Breast epithelium (tissue), 4 donors: ENCODE measurements at regions not wholly inside any gene's neighbourhood (a gene's known extent, or its start where the extent isn't known, plus 50 kb on each side); places are given as distances from the start of the nearest gene placed in this dataset.

Experiments used
- DNase-seq, 2 donors: peaks; one replicate each; pipeline ENCODE4 v3.0.0-alpha.2; 2019; ENCODE audit warnings: low spot score in 2 of 2
- H3K27ac ChIP-seq, 2 donors: fragments of 200-600 bp; sonication (generic) in 1 of 2; one replicate each; pipeline ENCODE4 v1.5.1; 2016 to 2019; ENCODE audit warnings: mild to moderate bottlenecking in 1 of 2
- H3K27me3 ChIP-seq, 2 donors: fragments of 200-600 bp; sonication (generic) in 1 of 2; one replicate each; pipeline versions ENCODE4 v1.5.1 to v1.6.0; 2017 to 2019; ENCODE audit warnings: control low read depth in 1 of 2, mild to moderate bottlenecking in 1 of 2
- H3K36me3 ChIP-seq: fragments of 200-600 bp; one replicate; pipeline ENCODE4 v1.5.1; 2019
- H3K4me1 ChIP-seq, 2 donors: fragments of 200-600 bp; sonication (generic); one replicate each; pipeline ENCODE4 v1.5.1; 2016 to 2019; ENCODE audit warnings: control low read depth in 1 of 2
- H3K4me3 ChIP-seq, 3 donors: fragments of 200-600 bp; sonication (generic); 1 replicate in 2 of 3; 2 replicates in 1 of 3; pipeline ENCODE4 v1.5.1; 2016 to 2019; ENCODE audit warnings: mild to moderate bottlenecking in 3 of 3, moderate library complexity in 2 of 3
- H3K9me3 ChIP-seq, 2 donors: fragments of 200-600 bp; sonication (generic) in 1 of 2; one replicate each; pipeline ENCODE4 v1.5.1; 2016 to 2019; ENCODE audit warnings: control low read depth in 1 of 2
- POLR2A ChIP-seq: fragments of 450-650 bp; IDR thresholded peaks from one replicate; pipeline ENCODE4 v1.6.1; 2016; ENCODE audit warnings: antibody characterized with exemption, mild to moderate bottlenecking, moderate library complexity
- POLR2AphosphoS5 ChIP-seq, 3 donors: sonication (generic); formaldehyde crosslinking; IDR thresholded peaks; one replicate each; pipeline ENCODE4 v1.6.1; 2017; ENCODE audit warnings: antibody characterized with exemption in 3 of 3
- intact Hi-C: fragments of 100-400 bp; cut with DNase I; formaldehyde crosslinking; loops from one replicate; pipeline ENCODE4 v1.15.1; 2023; ENCODE audit warnings: low total_unique reads
- TF ChIP-seq, protein P1 (sequence below), 3 donors: fragments of 450-650 bp; IDR thresholded peaks; one replicate each; pipeline ENCODE4 v1.5.1; 2016 to 2017; ENCODE audit warnings: antibody characterized with exemption in 3 of 3, mild to moderate bottlenecking in 3 of 3, moderate library complexity in 3 of 3

DNA sequence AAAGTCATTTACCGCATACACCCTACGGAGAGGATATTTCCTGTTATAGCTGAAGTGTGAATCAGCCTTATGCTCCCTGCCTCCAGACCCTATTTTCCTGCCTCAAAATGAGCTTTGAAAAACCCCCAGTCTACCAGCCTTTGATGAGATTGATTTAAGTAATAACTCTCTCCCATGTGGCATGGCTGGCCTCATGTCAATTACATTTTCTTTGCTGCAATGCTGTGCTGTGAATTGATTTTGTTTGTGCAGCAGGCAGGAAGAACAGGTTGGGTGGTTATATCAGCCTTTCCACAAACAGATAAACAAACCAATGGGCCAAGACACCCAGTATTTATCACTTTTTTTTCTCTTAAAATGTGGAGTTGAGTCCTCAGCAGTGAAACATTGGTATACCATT lies 1105.5 kb upstream of the TMEM132C start:
- Histone ChIP-seq H3K4me3 (no peak overlapping the region), H3K4me1 (no peaks in the 10 kb centered on the region), H3K27ac (no peak overlapping the region), H3K9me3 (no peaks in the 10 kb centered on the region), H3K36me3 (no peaks in the 10 kb centered on the region), H3K27me3 (no peaks in the 10 kb centered on the region)
- intact Hi-C loops = no loop called here
- TF ChIP-seq, protein P1, sequence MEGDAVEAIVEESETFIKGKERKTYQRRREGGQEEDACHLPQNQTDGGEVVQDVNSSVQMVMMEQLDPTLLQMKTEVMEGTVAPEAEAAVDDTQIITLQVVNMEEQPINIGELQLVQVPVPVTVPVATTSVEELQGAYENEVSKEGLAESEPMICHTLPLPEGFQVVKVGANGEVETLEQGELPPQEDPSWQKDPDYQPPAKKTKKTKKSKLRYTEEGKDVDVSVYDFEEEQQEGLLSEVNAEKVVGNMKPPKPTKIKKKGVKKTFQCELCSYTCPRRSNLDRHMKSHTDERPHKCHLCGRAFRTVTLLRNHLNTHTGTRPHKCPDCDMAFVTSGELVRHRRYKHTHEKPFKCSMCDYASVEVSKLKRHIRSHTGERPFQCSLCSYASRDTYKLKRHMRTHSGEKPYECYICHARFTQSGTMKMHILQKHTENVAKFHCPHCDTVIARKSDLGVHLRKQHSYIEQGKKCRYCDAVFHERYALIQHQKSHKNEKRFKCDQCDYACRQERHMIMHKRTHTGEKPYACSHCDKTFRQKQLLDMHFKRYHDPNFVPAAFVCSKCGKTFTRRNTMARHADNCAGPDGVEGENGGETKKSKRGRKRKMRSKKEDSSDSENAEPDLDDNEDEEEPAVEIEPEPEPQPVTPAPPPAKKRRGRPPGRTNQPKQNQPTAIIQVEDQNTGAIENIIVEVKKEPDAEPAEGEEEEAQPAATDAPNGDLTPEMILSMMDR (IDR thresholded peaks at IDR 0.05) = no peak
- no peak for TF ChIP-seq POLR2A
- TF ChIP-seq POLR2AphosphoS5 (IDR thresholded peaks at IDR 0.05) = no peak
- DNase-seq = no peak

DNA sequence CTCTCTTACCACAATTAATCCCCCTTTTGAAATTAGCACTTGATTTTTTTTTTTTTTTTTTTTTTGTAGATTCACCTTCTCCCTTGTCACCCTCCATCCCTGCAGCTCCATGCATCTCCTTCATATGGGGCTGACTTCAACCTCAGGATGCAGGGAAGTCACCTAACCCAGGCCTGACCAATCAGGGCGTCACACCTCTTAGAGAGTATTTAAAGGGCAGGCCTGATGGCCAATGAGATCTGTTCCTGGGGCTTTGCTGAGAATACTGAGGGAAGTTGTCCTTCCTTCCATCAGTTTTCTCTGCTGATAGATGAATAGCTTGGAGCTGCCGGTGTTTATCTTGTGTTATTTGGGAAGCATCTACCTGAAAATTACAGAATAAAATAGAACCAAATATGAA lies 1104.7 kb upstream of the TMEM132C start:
- no peak overlapping the region for H3K4me3 ChIP-seq
- no peaks in the 10 kb centered on the region for H3K4me1 ChIP-seq
- H3K27me3 ChIP-seq = no peaks in the 10 kb centered on the region
- intact Hi-C loops = no loop called here
- no peak for DNase-seq
- H3K36me3 ChIP-seq = no peaks in the 10 kb centered on the region
- no peaks in the 10 kb centered on the region for H3K9me3 ChIP-seq
- TF ChIP-seq, protein P1 (IDR thresholded peaks at IDR 0.05) = no peak
- no peak for TF ChIP-seq POLR2AphosphoS5 (IDR thresholded peaks at IDR 0.05)
- TF ChIP-seq POLR2A = no peak
- no peak overlapping the region for H3K27ac ChIP-seq

DNA sequence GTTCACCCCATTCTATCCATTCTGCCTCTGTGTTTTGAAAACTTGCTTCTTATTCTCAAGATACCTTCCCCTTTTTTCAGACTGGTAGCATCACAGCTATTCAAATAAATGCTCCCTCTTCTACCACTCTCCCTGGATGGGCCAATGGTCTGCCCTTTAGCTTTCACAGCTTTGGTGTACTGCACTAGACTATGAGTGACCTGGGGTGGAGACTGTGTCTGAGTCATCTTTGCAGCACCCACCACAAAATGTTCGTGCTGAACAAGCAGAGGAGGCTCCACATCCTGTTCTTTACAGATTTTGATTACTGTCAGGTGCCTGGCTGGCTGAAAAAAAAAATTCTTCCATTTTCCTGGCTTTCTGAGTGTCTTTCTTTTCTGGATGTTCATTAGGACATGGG lies 1104.1 kb upstream of the TMEM132C start:
- DNase-seq = no peak
- TF ChIP-seq POLR2AphosphoS5 (IDR thresholded peaks at IDR 0.05) = no peak
- TF ChIP-seq, protein P1 (IDR thresholded peaks at IDR 0.05) = no peak
- no peak for TF ChIP-seq POLR2A
- Histone ChIP-seq H3K36me3 (no peaks in the 10 kb centered on the region), H3K27ac (no peak overlapping the region), H3K27me3 (no peaks in the 10 kb centered on the region), H3K4me3 (no peak overlapping the region), H3K4me1 (no peaks in the 10 kb centered on the region), H3K9me3 (no peaks in the 10 kb centered on the region)
- intact Hi-C loops = no loop called here

DNA sequence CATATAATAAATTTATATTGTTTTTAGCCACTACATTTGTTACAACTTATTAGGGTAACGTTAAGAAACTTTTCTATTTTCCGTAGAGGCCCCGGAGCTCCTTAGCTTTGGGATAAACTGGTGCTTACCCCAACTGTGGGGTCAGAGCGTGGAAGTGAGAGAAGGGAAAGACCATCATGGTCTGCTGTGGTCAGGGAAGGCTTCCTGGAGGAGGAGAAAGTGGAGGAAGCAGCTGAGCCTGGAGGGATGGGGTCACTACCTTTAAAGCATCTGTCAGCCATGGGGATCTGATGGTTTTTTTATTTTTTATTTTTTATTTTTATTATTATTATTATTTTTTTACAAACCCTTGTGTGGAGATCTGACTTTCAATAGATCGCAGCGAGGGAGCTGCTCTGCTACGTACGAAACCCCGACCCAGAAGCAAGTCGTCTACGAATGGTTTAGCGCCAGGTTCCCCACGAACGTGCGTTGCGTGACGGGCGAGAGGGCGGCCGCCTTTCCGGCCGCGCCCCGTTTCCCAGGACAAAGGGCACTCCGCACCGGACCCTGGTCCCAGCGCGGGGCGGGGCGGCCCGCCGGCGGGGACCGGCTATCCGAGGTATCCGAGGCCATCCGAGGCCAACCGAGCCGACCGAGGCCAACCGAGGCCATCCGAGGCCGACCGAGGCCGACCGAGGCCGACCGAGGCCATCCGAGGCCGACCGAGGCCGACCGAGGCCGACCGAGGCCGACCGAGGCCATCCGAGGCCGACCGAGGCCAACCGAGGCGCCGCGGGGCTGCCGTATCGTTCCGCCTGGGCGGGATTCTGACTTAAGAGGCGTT lies 1101.2 kb upstream of the TMEM132C start:
- no peaks in the 10 kb centered on the region for H3K4me1 ChIP-seq
- TF ChIP-seq POLR2A (no peak), POLR2AphosphoS5 (IDR thresholded peaks at IDR 0.05) (peak in 1 of 3 donors; percentile 33)
- H3K9me3 ChIP-seq = no peaks in the 10 kb centered on the region
- H3K4me3 ChIP-seq = peak overlapping the region; percentile 43 to 68 (median 62)
- intact Hi-C loops = no loop called here
- peak; percentile 71 to 74 for DNase-seq
- H3K27me3 ChIP-seq = no peaks in the 10 kb centered on the region
- H3K27ac ChIP-seq = peak overlapping the region; percentile 64 to 86
- no peaks in the 10 kb centered on the region for H3K36me3 ChIP-seq

DNA sequence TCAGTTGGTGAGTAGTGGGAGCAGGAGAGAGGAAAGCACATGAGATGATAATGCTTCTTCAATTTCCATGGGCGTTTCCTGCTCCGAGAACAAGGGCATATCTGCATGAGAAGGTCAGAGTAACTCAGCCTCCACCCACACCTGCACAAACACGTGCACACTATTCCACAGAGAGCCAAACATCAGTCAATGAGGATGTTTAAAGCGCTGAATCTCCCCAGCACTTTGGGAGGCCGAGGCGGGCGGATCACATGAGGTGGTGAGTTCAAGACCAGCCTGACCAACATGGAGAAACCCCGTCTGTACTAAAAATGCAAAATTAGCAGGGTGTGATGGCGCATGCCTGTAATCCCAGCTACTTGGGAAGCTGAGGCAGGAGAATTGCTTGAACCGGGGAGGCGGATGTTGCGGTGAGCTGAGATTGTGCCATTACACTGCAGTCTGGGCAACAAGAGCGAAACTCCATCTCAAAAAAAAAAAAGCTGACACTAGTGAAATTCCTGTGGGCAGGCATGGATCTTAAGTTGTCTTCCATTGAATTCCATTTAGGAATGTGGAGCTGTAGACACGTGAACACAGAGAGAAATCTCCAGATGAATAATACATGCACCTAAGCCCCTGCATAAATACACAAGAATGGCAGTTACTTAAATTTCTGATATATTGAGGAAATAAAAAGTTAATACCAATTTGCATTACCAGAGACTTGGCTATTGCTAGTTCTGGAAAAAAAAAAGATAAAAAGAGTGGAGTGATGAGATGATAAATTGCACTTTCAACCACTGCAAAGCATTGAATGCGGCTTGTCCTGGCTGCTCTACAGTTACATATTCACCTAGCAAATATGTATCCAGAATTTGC lies 1097.4 kb upstream of the TMEM132C start:
- no peaks in the 10 kb centered on the region for H3K9me3 ChIP-seq
- H3K4me1 ChIP-seq = no peaks in the 10 kb centered on the region
- H3K4me3 ChIP-seq = no peak overlapping the region
- intact Hi-C loops = no loop called here
- TF ChIP-seq, protein P1 (IDR thresholded peaks at IDR 0.05) = no peak
- no peak for TF ChIP-seq POLR2A
- TF ChIP-seq POLR2AphosphoS5 (IDR thresholded peaks at IDR 0.05) = no peak
- H3K36me3 ChIP-seq = no peaks in the 10 kb centered on the region
- no peak overlapping the region for H3K27ac ChIP-seq
- no peaks in the 10 kb centered on the region for H3K27me3 ChIP-seq
- DNase-seq = no peak
